Ishikawa (cell line): ENCODE measurements at regions not wholly inside any gene's neighbourhood (a gene's known extent, or its start where the extent isn't known, plus 50 kb on each side); places are given as distances from the start of the nearest gene placed in this dataset.

Source experiments
- CREB1 ChIP-seq: IDR thresholded peaks from 2 replicates; pipeline ENCODE4 v1.6.1; 2012; ENCODE audit warnings: low read depth
- EP300 ChIP-seq: IDR thresholded peaks from 2 replicates; pipeline ENCODE4 v1.6.1; 2012; ENCODE audit warnings: borderline replicate concordance
- FOXM1 ChIP-seq: IDR thresholded peaks from 2 replicates; pipeline ENCODE4 v1.6.1; 2012; ENCODE audit warnings: low read depth, borderline replicate concordance
- NFIC ChIP-seq: IDR thresholded peaks from 2 replicates; pipeline ENCODE4 v1.6.1; 2012
- RAD21 ChIP-seq: IDR thresholded peaks from 2 replicates; pipeline ENCODE4 v1.6.1; 2012; ENCODE audit warnings: low read depth
- TAF1 ChIP-seq: IDR thresholded peaks from 2 replicates; pipeline ENCODE4 v1.6.1; 2012; ENCODE audit warnings: low read depth, mild to moderate bottlenecking
- ZBTB7A ChIP-seq: IDR thresholded peaks from 2 replicates; pipeline ENCODE4 v1.6.1; 2012; ENCODE audit warnings: low read depth
- TF ChIP-seq, protein P1 (sequence below): IDR thresholded peaks from 2 replicates; pipeline ENCODE4 v1.6.1; 2012; ENCODE audit warnings: low read depth, mild to moderate bottlenecking

DNA sequence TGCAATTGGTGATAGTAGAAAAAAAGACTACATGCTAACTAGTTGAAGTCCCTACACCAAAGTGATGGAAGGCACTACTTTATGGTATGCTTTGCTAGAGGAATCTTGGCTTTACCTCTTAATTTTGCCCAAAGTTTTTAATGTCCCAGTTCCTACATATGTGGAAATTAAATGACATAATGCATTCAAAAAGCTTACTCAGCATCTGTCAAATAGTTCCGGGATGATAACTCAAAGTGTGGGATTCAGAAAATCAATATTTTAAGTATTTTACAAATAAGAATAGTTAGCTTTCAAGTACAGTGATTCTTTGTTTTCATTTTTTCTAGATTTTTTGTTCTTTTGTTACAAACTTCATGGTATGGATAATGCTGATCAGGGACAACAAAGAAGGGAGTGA is 211.6 kb downstream of the PCDH20 start:
- TF ChIP-seq TAF1 (no peak), CREB1 (no peak), RAD21 (no peak), EP300 (no peak), FOXM1 (no peak), ZBTB7A (no peak), NFIC (no peak)
- TF ChIP-seq, protein P1, sequence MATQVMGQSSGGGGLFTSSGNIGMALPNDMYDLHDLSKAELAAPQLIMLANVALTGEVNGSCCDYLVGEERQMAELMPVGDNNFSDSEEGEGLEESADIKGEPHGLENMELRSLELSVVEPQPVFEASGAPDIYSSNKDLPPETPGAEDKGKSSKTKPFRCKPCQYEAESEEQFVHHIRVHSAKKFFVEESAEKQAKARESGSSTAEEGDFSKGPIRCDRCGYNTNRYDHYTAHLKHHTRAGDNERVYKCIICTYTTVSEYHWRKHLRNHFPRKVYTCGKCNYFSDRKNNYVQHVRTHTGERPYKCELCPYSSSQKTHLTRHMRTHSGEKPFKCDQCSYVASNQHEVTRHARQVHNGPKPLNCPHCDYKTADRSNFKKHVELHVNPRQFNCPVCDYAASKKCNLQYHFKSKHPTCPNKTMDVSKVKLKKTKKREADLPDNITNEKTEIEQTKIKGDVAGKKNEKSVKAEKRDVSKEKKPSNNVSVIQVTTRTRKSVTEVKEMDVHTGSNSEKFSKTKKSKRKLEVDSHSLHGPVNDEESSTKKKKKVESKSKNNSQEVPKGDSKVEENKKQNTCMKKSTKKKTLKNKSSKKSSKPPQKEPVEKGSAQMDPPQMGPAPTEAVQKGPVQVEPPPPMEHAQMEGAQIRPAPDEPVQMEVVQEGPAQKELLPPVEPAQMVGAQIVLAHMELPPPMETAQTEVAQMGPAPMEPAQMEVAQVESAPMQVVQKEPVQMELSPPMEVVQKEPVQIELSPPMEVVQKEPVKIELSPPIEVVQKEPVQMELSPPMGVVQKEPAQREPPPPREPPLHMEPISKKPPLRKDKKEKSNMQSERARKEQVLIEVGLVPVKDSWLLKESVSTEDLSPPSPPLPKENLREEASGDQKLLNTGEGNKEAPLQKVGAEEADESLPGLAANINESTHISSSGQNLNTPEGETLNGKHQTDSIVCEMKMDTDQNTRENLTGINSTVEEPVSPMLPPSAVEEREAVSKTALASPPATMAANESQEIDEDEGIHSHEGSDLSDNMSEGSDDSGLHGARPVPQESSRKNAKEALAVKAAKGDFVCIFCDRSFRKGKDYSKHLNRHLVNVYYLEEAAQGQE = no peak
